ENCODE measurements at regions not wholly inside any gene's neighbourhood (a gene's known extent, or its start where the extent isn't known, plus 50 kb on each side); places are given as distances from the start of the nearest gene placed in this dataset.

DNA sequence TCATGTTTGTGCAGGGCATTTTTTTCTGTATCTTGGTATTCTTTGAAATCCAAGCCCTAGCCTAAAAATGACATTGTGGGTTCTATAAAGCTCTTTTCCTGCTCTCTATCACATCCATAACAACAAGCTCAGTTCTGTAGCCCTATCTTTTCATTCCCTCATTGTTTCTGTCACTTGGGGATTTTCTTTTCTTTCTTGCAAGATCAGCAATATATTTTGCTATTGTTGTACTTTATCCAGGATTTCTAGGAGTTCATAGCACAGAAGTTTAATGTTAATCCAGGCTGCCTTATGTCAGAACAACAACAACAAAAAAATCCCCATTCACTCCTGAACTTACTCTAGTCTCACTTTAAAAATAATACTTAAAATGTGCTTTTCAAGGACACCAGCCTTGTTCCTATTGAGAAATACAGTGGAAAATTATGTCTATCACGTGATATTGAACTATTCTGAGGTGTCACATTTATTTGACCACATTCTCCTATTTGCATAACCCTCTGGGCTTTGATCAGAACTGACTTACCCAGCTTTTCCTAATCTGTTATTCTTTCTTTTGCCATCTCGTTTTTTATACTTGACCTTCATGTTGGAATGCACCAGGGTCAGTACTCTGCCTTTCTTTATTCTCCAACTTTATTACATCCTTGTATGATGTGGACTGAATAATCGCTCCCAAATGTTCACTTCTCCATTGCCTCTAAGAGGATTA, 112.8 kb downstream of the MAGEB5 start:
- TF ChIP-seq, protein P1, sequence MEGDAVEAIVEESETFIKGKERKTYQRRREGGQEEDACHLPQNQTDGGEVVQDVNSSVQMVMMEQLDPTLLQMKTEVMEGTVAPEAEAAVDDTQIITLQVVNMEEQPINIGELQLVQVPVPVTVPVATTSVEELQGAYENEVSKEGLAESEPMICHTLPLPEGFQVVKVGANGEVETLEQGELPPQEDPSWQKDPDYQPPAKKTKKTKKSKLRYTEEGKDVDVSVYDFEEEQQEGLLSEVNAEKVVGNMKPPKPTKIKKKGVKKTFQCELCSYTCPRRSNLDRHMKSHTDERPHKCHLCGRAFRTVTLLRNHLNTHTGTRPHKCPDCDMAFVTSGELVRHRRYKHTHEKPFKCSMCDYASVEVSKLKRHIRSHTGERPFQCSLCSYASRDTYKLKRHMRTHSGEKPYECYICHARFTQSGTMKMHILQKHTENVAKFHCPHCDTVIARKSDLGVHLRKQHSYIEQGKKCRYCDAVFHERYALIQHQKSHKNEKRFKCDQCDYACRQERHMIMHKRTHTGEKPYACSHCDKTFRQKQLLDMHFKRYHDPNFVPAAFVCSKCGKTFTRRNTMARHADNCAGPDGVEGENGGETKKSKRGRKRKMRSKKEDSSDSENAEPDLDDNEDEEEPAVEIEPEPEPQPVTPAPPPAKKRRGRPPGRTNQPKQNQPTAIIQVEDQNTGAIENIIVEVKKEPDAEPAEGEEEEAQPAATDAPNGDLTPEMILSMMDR (IDR thresholded peaks at IDR 0.05) = no peak
- TF ChIP-seq POLR2A (IDR thresholded peaks at IDR 0.05) = no peak
